A673 (cell line): ENCODE measurements at regions not wholly inside any gene's neighbourhood (a gene's known extent, or its start where the extent isn't known, plus 50 kb on each side); places are given as distances from the start of the nearest gene placed in this dataset.

Experiments used
- BruUV-seq: library from RNA; stranded (reverse); fragments of 400-500 nt; replicated peaks from 2 replicates; lab custom pipeline; 2021; lab: Mats Ljungman, UMichigan
- CTCF ChIA-PET: fragments of 300-600 bp; sonication (Branson Sonifier 250); formaldehyde crosslinking; loops from one replicate; lab custom pipeline; 2022; ENCODE audit warnings: antibody characterized with exemption; lab: Charles Lee
- POLR2A ChIA-PET: fragments of 300-600 bp; sonication (Branson Sonifier 250); formaldehyde crosslinking; loops from one replicate; lab custom pipeline; 2022; ENCODE audit warnings: antibody characterized with exemption; ENCODE audit not compliant: low non-redundant PET; lab: Charles Lee
- DNase-seq: peaks from one replicate; pipeline ENCODE4 v3.0.0-alpha.2; 2015; ENCODE audit warnings: low spot score
- H3K27ac ChIP-seq: fragments of 200-600 bp; sonication (generic); 2 replicates; pipeline ENCODE4 v1.5.1; 2016; ENCODE audit warnings: mixed run types, low read depth, mild to moderate bottlenecking, mixed read lengths, antibody characterized with exemption, low read length; ENCODE audit not compliant: poor library complexity, severe bottlenecking
- H3K27me3 ChIP-seq: fragments of 200-600 bp; sonication (generic); replicated peaks from 2 replicates; pipeline ENCODE4 v1.6.1; 2017; ENCODE audit warnings: mixed run types, low read depth, mild to moderate bottlenecking, mixed read lengths, antibody characterized with exemption, low read length; ENCODE audit not compliant: insufficient read depth, poor library complexity
- H3K36me3 ChIP-seq: fragments of 200-600 bp; sonication (generic); 2 replicates; pipeline ENCODE4 v1.6.1; 2016; ENCODE audit warnings: mixed run types, mild to moderate bottlenecking, mixed read lengths, antibody characterized with exemption, low read length; ENCODE audit not compliant: insufficient read depth, poor library complexity, severe bottlenecking
- H3K4me1 ChIP-seq: fragments of 200-600 bp; sonication (generic); 2 replicates; pipeline ENCODE4 v1.6.1; 2017; ENCODE audit warnings: mixed run types, mild to moderate bottlenecking, mixed read lengths, antibody characterized with exemption, low read length; ENCODE audit not compliant: insufficient read depth, poor library complexity, severe bottlenecking
- H3K4me3 ChIP-seq: fragments of 200-600 bp; sonication (generic); 2 replicates; pipeline ENCODE4 v1.5.1; 2016; ENCODE audit warnings: low read depth, mixed run types, mild to moderate bottlenecking, mixed read lengths, low read length; ENCODE audit not compliant: poor library complexity, severe bottlenecking
- H3K9me3 ChIP-seq: fragments of 200-600 bp; sonication (generic); 2 replicates; pipeline ENCODE4 v1.6.1; 2016; ENCODE audit warnings: mixed run types, low read depth, mild to moderate bottlenecking, mixed read lengths, antibody characterized with exemption, low read length; ENCODE audit not compliant: poor library complexity, severe bottlenecking
- EZH2 ChIP-seq: fragments of 200-600 bp; sonication (generic); IDR thresholded peaks from 2 replicates; pipeline ENCODE4 v1.6.1; 2017; ENCODE audit warnings: borderline replicate concordance, low read depth, mild to moderate bottlenecking, mixed read lengths, antibody characterized with exemption, low read length; ENCODE audit not compliant: poor library complexity, severe bottlenecking
- intact Hi-C: fragments of 100-400 bp; cut with micrococcal nuclease; formaldehyde crosslinking; loops from one replicate; pipeline ENCODE4 v1.10.0; 2022; ENCODE audit not compliant: unreplicated experiment
- TF ChIP-seq, protein P1 (sequence below): fragments of 300-800, 200-600 bp; sonication (generic); conservative IDR thresholded peaks from 2 replicates; pipeline ENCODE4 v1.5.1; 2017; ENCODE audit warnings: low read depth, mild to moderate bottlenecking, antibody characterized with exemption, low read length, moderate library complexity, mixed read lengths

DNA sequence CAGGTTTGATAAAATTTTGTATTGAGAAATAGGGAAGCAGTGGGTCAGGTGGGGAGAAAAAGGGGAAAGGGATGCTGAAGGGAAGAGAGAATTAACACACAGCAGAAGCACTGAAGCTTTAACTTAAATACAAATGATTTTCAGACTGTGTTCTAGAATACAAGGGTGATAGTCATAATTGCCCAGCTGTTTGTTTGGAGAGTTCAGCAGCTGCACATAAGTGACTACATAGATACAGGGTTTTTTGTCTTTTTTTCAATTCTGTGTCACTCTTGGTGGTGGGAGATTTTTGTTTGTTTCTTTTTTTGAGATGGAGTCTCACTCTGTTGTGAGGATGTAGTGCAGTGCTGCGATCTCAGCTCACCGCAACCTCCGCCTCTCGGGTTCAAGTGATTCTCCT, 590.4 kb upstream of the SEMA6A start:
- H3K27me3 ChIP-seq = no peaks in the 10 kb centered on the region
- no peak overlapping the region for H3K4me3 ChIP-seq
- TF ChIP-seq, protein P1, sequence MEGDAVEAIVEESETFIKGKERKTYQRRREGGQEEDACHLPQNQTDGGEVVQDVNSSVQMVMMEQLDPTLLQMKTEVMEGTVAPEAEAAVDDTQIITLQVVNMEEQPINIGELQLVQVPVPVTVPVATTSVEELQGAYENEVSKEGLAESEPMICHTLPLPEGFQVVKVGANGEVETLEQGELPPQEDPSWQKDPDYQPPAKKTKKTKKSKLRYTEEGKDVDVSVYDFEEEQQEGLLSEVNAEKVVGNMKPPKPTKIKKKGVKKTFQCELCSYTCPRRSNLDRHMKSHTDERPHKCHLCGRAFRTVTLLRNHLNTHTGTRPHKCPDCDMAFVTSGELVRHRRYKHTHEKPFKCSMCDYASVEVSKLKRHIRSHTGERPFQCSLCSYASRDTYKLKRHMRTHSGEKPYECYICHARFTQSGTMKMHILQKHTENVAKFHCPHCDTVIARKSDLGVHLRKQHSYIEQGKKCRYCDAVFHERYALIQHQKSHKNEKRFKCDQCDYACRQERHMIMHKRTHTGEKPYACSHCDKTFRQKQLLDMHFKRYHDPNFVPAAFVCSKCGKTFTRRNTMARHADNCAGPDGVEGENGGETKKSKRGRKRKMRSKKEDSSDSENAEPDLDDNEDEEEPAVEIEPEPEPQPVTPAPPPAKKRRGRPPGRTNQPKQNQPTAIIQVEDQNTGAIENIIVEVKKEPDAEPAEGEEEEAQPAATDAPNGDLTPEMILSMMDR = no peak
- no peak for TF ChIP-seq EZH2
- DNase-seq = no peak
- intact Hi-C loops = no loop called here
- ChIA-PET POLR2A (no interaction called here), CTCF (no interaction called here)
- H3K36me3 ChIP-seq = no peaks in the 10 kb centered on the region
- no peaks in the 10 kb centered on the region for H3K9me3 ChIP-seq
- no TSS peak for BruUV-seq
- no peak overlapping the region for H3K27ac ChIP-seq
- no peaks in the 10 kb centered on the region for H3K4me1 ChIP-seq

DNA sequence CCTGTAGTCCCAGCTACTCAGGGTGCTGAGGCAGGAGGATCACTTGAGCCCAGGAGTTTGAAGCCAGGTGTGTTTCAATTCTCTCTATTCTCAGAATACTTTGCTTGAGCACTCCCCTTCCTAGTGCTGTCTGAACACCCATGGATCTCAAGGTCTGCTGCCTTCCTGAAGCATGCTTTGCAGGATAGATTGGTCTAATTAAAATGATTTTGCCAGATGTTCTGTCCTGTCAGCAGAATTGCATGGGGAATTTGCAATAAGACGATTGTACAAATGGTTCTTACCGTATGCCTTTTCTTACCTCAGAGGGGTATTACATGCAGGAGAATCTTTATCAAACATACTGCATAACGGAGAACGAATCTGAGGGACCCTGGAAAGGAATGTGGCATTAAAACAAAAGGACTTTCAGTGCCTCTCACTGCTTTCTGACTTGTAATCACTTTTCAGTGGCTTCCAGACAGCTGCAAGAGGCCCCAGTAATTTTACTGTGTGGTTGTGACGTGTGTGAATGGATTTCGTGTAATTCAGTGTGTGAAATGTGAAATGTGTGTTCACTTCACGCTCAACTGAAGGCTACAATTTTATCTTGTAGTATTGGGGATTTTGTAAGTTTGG, 587.2 kb upstream of the SEMA6A start:
- Histone ChIP-seq H3K27ac (no peak overlapping the region), H3K27me3 (no peaks in the 10 kb centered on the region), H3K4me3 (no peak overlapping the region), H3K9me3 (no peaks in the 10 kb centered on the region), H3K36me3 (no peaks in the 10 kb centered on the region), H3K4me1 (no peaks in the 10 kb centered on the region)
- TF ChIP-seq EZH2 = no peak
- TF ChIP-seq, protein P1 = no peak
- ChIA-PET POLR2A (no interaction called here), CTCF (no interaction called here)
- intact Hi-C loops = no loop called here
- DNase-seq = no peak
- BruUV-seq = no TSS peak

DNA sequence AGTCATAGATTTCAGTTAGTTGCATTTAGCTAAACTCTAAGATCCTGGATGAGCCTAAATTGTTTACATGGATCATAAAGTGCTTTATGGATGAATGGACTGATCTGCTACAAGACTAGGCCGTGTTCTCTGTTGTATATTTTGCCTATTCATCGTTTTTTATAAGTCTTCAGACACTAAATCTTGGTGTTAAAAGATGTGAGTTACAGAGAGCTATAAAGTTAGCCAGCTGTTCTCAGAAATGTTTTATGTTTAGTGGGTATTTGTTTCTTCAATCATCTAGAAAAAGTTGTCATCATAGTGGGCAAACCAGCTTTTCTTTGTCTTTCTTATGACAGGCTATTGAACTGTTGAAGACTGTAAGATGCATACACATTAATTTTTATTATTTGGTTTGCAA, 585.8 kb upstream of the SEMA6A start:
- Histone ChIP-seq H3K36me3 (no peaks in the 10 kb centered on the region), H3K27ac (no peak overlapping the region), H3K9me3 (no peaks in the 10 kb centered on the region), H3K4me3 (no peak overlapping the region), H3K4me1 (no peaks in the 10 kb centered on the region), H3K27me3 (no peaks in the 10 kb centered on the region)
- TF ChIP-seq, protein P1 = no peak
- TF ChIP-seq EZH2 = no peak
- CTCF ChIA-PET = no interaction called here
- intact Hi-C loops = no loop called here
- POLR2A ChIA-PET = no interaction called here
- no peak for DNase-seq
- no TSS peak for BruUV-seq
